IMR-90 (cell line): ENCODE measurements at regions not wholly inside any gene's neighbourhood (a gene's known extent, or its start where the extent isn't known, plus 50 kb on each side); places are given as distances from the start of the nearest gene placed in this dataset.
A peak's percentile ranks its signal among the peaks of the same experiment; 100 is the strongest.

Experiments used
- ATAC-seq: fragments of 200-7000 bp; cut with Tn5 transposase; 2 replicates; pipeline ENCODE4 v1.9.1; 2020; ENCODE audit warnings: low read depth, mild to moderate bottlenecking, moderate library complexity
- BruUV-seq: library from RNA; stranded (reverse); fragments of 400-500 nt; replicated peaks from 2 replicates; lab custom pipeline; 2021; lab: Mats Ljungman, UMichigan
- CTCF ChIA-PET: fragments of 300-600 bp; formaldehyde crosslinking; extraction: SDS; loops from one replicate; lab custom pipeline; 2021; ENCODE audit warnings: antibody characterized with exemption; lab: Yijun Ruan, JAX
- POLR2A ChIA-PET: fragments of 300-600 bp; sonication (Branson Sonifier 250); formaldehyde crosslinking; loops from one replicate; lab custom pipeline; 2022; ENCODE audit warnings: antibody characterized with exemption; ENCODE audit not compliant: unreplicated experiment; lab: Charles Lee
- DNase-seq: peaks from one replicate; pipeline ENCODE4 v3.0.0; 2013
- H2AFZ ChIP-seq: replicated peaks from 2 replicates; pipeline ENCODE3; 2013; ENCODE audit warnings: low read length, mild to moderate bottlenecking; ENCODE audit not compliant: poor library complexity
- H2AK5ac ChIP-seq: 2 replicates; pipeline ENCODE4 v1.6.1; 2013; ENCODE audit warnings: low read depth, low read length, inconsistent platforms
- H2AK9ac ChIP-seq: replicated peaks from 2 replicates; pipeline ENCODE3; 2013; ENCODE audit warnings: mild to moderate bottlenecking, low read depth, low read length, moderate library complexity; ENCODE audit not compliant: poor library complexity
- H2BK120ac ChIP-seq: 2 replicates; pipeline ENCODE4 v1.6.1; 2013; ENCODE audit warnings: low read depth, low read length, inconsistent platforms
- H2BK15ac ChIP-seq: 3 replicates; pipeline ENCODE4 v1.6.1; 2013; ENCODE audit warnings: low read depth, low read length, inconsistent platforms
- H2BK20ac ChIP-seq: 2 replicates; pipeline ENCODE4 v1.6.1; 2013; ENCODE audit warnings: low read depth, mild to moderate bottlenecking, inconsistent platforms, low read length, moderate library complexity
- H2BK5ac ChIP-seq: 2 replicates; pipeline ENCODE4 v1.6.1; 2013; ENCODE audit warnings: mild to moderate bottlenecking, low read depth, low read length, inconsistent platforms; ENCODE audit not compliant: poor library complexity, severe bottlenecking
- H3K14ac ChIP-seq: replicated peaks from 2 replicates; pipeline ENCODE4 v1.6.1; 2013; ENCODE audit warnings: low read depth, low read length, inconsistent platforms
- H3K18ac ChIP-seq: 2 replicates; pipeline ENCODE4 v1.6.1; 2013; ENCODE audit warnings: low read depth, low read length, control low read depth
- H3K23ac ChIP-seq: 2 replicates; pipeline ENCODE4 v1.6.1; 2013; ENCODE audit warnings: low read depth, low read length, inconsistent platforms
- H3K27ac ChIP-seq: 2 replicates; pipeline ENCODE4 v1.5.1; 2013; ENCODE audit warnings: mild to moderate bottlenecking, control low read depth, low read length; ENCODE audit not compliant: insufficient read depth
- H3K27me3 ChIP-seq: 2 replicates; pipeline ENCODE4 v1.6.1; 2013; ENCODE audit warnings: low read length; ENCODE audit not compliant: control insufficient read depth, insufficient read depth
- H3K36me3 ChIP-seq: 2 replicates; pipeline ENCODE4 v1.6.1; 2013; ENCODE audit warnings: low read length, mixed read lengths; ENCODE audit not compliant: control insufficient read depth, insufficient read depth
- H3K4ac ChIP-seq: 2 replicates; pipeline ENCODE4 v1.6.1; 2013; ENCODE audit warnings: low read depth, low read length, inconsistent platforms
- H3K4me1 ChIP-seq: 2 replicates; pipeline ENCODE4 v1.6.1; 2013; ENCODE audit warnings: low read length, mixed read lengths; ENCODE audit not compliant: control insufficient read depth, insufficient read depth
- H3K4me2 ChIP-seq: 2 replicates; pipeline ENCODE4 v1.6.1; 2013; ENCODE audit warnings: low read depth, mild to moderate bottlenecking, control low read depth, low read length, moderate library complexity
- H3K4me3 ChIP-seq: 2 replicates; pipeline ENCODE4 v1.5.1; 2013; ENCODE audit warnings: low read depth, mild to moderate bottlenecking, control low read depth, low read length, moderate library complexity; ENCODE audit not compliant: insufficient read depth
- H3K56ac ChIP-seq: 2 replicates; pipeline ENCODE4 v1.6.1; 2013; ENCODE audit warnings: low read length, inconsistent platforms; ENCODE audit not compliant: insufficient read depth; ENCODE audit errors: extremely low read depth
- H3K79me1 ChIP-seq, 2 experiments: 2 replicates each; pipeline ENCODE4 v1.6.1; 2013; ENCODE audit warnings: low read length in 2 of 2, inconsistent platforms in 1 of 2, low read depth in 1 of 2
- H3K9ac ChIP-seq: 2 replicates; pipeline ENCODE4 v1.6.1; 2013; ENCODE audit warnings: low read depth, low read length, control low read depth
- H3K9me1 ChIP-seq: 2 replicates; pipeline ENCODE4 v1.6.1; 2013; ENCODE audit warnings: low read length, inconsistent platforms; ENCODE audit not compliant: insufficient read depth
- H3K9me3 ChIP-seq: 2 replicates; pipeline ENCODE4 v1.6.1; 2013; ENCODE audit warnings: low read length; ENCODE audit not compliant: control insufficient read depth, insufficient read depth
- H4K20me1 ChIP-seq: 2 replicates; pipeline ENCODE4 v1.6.1; 2013; ENCODE audit warnings: low read length, inconsistent platforms; ENCODE audit not compliant: insufficient read depth
- H4K5ac ChIP-seq: 2 replicates; pipeline ENCODE4 v1.6.1; 2013; ENCODE audit warnings: mild to moderate bottlenecking, low read depth, low read length, control low read depth
- H4K8ac ChIP-seq, 2 experiments: 2 replicates each; pipeline ENCODE4 v1.6.1; 2013; ENCODE audit warnings: low read depth in 2 of 2, low read length in 2 of 2, control low read depth in 1 of 2, inconsistent platforms in 1 of 2
- H4K91ac ChIP-seq: 2 replicates; pipeline ENCODE4 v1.6.1; 2013; ENCODE audit warnings: low read depth, low read length, inconsistent platforms; ENCODE audit not compliant: insufficient read depth
- BHLHE40 ChIP-seq: fragments of 150-350 bp; IDR thresholded peaks from 2 replicates; pipeline ENCODE4 v1.6.1; 2016; ENCODE audit warnings: mild to moderate bottlenecking, low read depth, low read length
- CEBPB ChIP-seq: IDR thresholded peaks from 2 replicates; pipeline ENCODE4 v1.6.1; 2012; ENCODE audit warnings: low read depth, low read length, improper control_type of control experiment
- CHD1 ChIP-seq: IDR thresholded peaks from 2 replicates; pipeline ENCODE4 v1.6.1; 2012; ENCODE audit warnings: low read depth, low read length, improper control_type of control experiment
- FOS ChIP-seq: fragments of 150-350 bp; IDR thresholded peaks from 2 replicates; pipeline ENCODE4 v1.6.1; 2016; ENCODE audit warnings: low read depth, low read length
- MAFK ChIP-seq: IDR thresholded peaks from 2 replicates; pipeline ENCODE4 v1.6.1; 2012; ENCODE audit warnings: low read depth, low read length, improper control_type of control experiment
- MAZ ChIP-seq: IDR thresholded peaks from 2 replicates; pipeline ENCODE4 v1.6.1; 2012; ENCODE audit warnings: low read depth, mild to moderate bottlenecking, low read length, improper control_type of control experiment, moderate library complexity, borderline replicate concordance
- MXI1 ChIP-seq: IDR thresholded peaks from 2 replicates; pipeline ENCODE4 v1.6.1; 2012; ENCODE audit warnings: low read depth, mild to moderate bottlenecking, low read length, moderate library complexity, borderline replicate concordance
- NFE2L2 ChIP-seq: fragments of 150-350 bp; IDR thresholded peaks from 2 replicates; pipeline ENCODE4 v1.6.1; 2016; ENCODE audit warnings: low read depth, mild to moderate bottlenecking, low read length
- POLR2A ChIP-seq: IDR thresholded peaks from 2 replicates; pipeline ENCODE4 v1.6.1; 2012; ENCODE audit warnings: mild to moderate bottlenecking, low read depth, low read length
- RAD21 ChIP-seq: IDR thresholded peaks from 2 replicates; pipeline ENCODE4 v1.6.1; 2012; ENCODE audit warnings: low read length, improper control_type of control experiment
- RCOR1 ChIP-seq: IDR thresholded peaks from 2 replicates; pipeline ENCODE4 v1.6.1; 2012; ENCODE audit warnings: mild to moderate bottlenecking, low read length, improper control_type of control experiment; ENCODE audit not compliant: insufficient replicate concordance
- RFX5 ChIP-seq: IDR thresholded peaks from 2 replicates; pipeline ENCODE4 v1.8.0; 2012; ENCODE audit warnings: low read depth, mild to moderate bottlenecking, low read length, moderate library complexity
- SMC3 ChIP-seq: fragments of 150-350 bp; IDR thresholded peaks from 2 replicates; pipeline ENCODE4 v1.6.1; 2016; ENCODE audit warnings: low read depth, mild to moderate bottlenecking, antibody characterized with exemption, low read length, moderate library complexity
- whole genome bisulfite sequencing, 2 experiments: methylation state at CpG; one replicate each; pipeline versions ENCODE4 v1.1.5 to v1.1.7; 2013; ENCODE audit warnings: missing lambda C conversion rate in 2 of 2; ENCODE audit not compliant: insufficient read length in 1 of 2; ENCODE audit errors: extremely low coverage in 2 of 2; 5-methylcytosine and 5-hydroxymethylcytosine counted together
- dilution Hi-C: fragments of 300-500 bp; cut with HindIII; formaldehyde crosslinking; loops from one replicate; pipeline ENCODE4 v1.14.3; 2018; ENCODE audit warnings: low sequenced_read_pairs; ENCODE audit not compliant: unreplicated experiment
- in situ Hi-C: fragments of 300-500 bp; cut with MboI; formaldehyde crosslinking; loops from 3 replicates; pipeline ENCODE4 v1.14.3; 2019; ENCODE audit warnings: low sequenced_read_pairs, inconsistent platforms, mixed read lengths
- intact Hi-C: fragments of 100-400 bp; cut with micrococcal nuclease; formaldehyde crosslinking; loops from 2 replicates; pipeline ENCODE4 v1.10.0; 2022
- TF ChIP-seq, protein P1 (sequence below): fragments of 150-350 bp; IDR thresholded peaks from 2 replicates; pipeline ENCODE4 v1.6.1; 2016; ENCODE audit warnings: low read depth, mild to moderate bottlenecking, low read length, moderate library complexity, borderline replicate concordance
- TF ChIP-seq, protein P2 (sequence below): conservative IDR thresholded peaks from 2 replicates; pipeline ENCODE4 v1.5.1; 2012; ENCODE audit warnings: mild to moderate bottlenecking, low read depth, low read length, improper control_type of control experiment
- TF ChIP-seq, protein P3 (sequence below): fragments of 150-350 bp; IDR thresholded peaks from 2 replicates; pipeline ENCODE4 v1.6.1; 2017; ENCODE audit warnings: mild to moderate bottlenecking, antibody characterized with exemption, low read length, low read depth

DNA sequence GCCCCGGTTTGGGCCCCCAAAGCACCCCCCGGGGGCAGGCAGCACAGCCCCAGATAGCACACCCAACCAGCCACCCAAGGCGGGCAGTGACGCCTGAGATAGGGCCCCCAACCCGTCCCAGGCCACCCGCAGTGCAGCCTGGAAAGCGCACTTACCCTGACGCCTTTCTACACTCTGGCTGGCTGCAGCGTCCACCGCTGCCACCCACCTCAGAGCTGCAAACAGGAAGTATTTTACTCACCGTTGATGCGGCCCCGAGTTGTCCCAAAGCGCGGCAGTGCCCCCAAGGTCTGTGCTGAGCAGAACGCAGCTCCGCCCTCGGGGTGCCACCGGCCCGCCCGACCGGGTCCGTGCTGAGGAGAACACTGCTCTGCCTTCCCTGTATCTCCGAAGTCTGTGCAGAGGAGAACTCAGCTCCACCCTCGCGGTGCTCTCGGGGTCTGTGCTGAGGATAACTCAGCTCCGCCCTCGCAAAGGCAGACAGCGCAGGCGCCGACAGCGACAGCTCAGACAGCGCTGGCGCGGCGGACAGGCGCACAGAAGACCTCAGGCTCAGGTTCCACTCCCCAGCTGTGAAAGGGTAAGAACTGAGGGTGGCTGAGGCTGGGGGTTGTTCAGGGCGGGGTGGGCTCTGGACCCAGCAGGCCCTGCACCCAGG is 786.9 kb downstream of the CDY1 start:
- Histone ChIP-seq H2BK5ac (no peak overlapping the region), H3K27me3 (no peaks in the 10 kb centered on the region), H2AK9ac (no peak overlapping the region), H2AK5ac (no peak overlapping the region), H3K79me1 (no peaks in the 10 kb centered on the region), H3K9ac (no peak overlapping the region), H3K4me2 (no peak overlapping the region), H4K8ac (no peak overlapping the region), H3K18ac (no peak overlapping the region), H3K4me3 (0 out of 2 replicates have a peak overlapping the region, but pooled peaks have one; percentile 14), H2BK15ac (no peak overlapping the region), H3K4me1 (no peaks in the 10 kb centered on the region), H2BK20ac (no peak overlapping the region), H4K5ac (no peak overlapping the region), H3K4ac (no peak overlapping the region), H4K20me1 (no peaks in the 10 kb centered on the region), H3K36me3 (no peaks in the 10 kb centered on the region), H3K14ac (no peak overlapping the region), H2AFZ (no peak overlapping the region), H3K56ac (no peak overlapping the region), H3K9me1 (no peaks in the 10 kb centered on the region), H3K23ac (no peak overlapping the region), H4K91ac (no peak overlapping the region), H2BK120ac (no peak overlapping the region), H3K27ac (no peak overlapping the region), H3K9me3 (no peaks in the 10 kb centered on the region)
- dilution Hi-C loops (no loop called here), in situ Hi-C loops (no loop called here), intact Hi-C loops (no loop called here)
- CTCF ChIA-PET: no interaction called here
- no TSS peak for BruUV-seq
- ATAC-seq (no peak), DNase-seq (no peak)
- POLR2A ChIA-PET: no interaction called here
- WGBS, 2 experiments: no CpG with 5 or more reads among the region's 39 CpGs
- TF ChIP-seq MAFK (no peak), NFE2L2 (no peak), CHD1 (no peak), RAD21 (no peak), CEBPB (no peak), POLR2A (no peak), BHLHE40 (no peak), SMC3 (no peak), MXI1 (no peak), MAZ (no peak), RCOR1 (no peak), FOS (no peak), RFX5 (no peak)
- TF ChIP-seq, protein P1, sequence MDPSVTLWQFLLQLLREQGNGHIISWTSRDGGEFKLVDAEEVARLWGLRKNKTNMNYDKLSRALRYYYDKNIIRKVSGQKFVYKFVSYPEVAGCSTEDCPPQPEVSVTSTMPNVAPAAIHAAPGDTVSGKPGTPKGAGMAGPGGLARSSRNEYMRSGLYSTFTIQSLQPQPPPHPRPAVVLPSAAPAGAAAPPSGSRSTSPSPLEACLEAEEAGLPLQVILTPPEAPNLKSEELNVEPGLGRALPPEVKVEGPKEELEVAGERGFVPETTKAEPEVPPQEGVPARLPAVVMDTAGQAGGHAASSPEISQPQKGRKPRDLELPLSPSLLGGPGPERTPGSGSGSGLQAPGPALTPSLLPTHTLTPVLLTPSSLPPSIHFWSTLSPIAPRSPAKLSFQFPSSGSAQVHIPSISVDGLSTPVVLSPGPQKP: no peak
- TF ChIP-seq, protein P2, sequence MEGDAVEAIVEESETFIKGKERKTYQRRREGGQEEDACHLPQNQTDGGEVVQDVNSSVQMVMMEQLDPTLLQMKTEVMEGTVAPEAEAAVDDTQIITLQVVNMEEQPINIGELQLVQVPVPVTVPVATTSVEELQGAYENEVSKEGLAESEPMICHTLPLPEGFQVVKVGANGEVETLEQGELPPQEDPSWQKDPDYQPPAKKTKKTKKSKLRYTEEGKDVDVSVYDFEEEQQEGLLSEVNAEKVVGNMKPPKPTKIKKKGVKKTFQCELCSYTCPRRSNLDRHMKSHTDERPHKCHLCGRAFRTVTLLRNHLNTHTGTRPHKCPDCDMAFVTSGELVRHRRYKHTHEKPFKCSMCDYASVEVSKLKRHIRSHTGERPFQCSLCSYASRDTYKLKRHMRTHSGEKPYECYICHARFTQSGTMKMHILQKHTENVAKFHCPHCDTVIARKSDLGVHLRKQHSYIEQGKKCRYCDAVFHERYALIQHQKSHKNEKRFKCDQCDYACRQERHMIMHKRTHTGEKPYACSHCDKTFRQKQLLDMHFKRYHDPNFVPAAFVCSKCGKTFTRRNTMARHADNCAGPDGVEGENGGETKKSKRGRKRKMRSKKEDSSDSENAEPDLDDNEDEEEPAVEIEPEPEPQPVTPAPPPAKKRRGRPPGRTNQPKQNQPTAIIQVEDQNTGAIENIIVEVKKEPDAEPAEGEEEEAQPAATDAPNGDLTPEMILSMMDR: no peak
- TF ChIP-seq, protein P3, sequence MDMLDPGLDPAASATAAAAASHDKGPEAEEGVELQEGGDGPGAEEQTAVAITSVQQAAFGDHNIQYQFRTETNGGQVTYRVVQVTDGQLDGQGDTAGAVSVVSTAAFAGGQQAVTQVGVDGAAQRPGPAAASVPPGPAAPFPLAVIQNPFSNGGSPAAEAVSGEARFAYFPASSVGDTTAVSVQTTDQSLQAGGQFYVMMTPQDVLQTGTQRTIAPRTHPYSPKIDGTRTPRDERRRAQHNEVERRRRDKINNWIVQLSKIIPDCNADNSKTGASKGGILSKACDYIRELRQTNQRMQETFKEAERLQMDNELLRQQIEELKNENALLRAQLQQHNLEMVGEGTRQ: no peak
